HG02885 (cell line): ENCODE measurements at regions not wholly inside any gene's neighbourhood (a gene's known extent, or its start where the extent isn't known, plus 50 kb on each side); places are given as distances from the start of the nearest gene placed in this dataset.

Experiments used
- ATAC-seq: cut with Tn5 transposase; IDR thresholded peaks from one replicate; pipeline ENCODE4 v1.9.1; 2021; ENCODE audit warnings: mild to moderate bottlenecking; ENCODE audit not compliant: unreplicated experiment, poor library complexity

DNA sequence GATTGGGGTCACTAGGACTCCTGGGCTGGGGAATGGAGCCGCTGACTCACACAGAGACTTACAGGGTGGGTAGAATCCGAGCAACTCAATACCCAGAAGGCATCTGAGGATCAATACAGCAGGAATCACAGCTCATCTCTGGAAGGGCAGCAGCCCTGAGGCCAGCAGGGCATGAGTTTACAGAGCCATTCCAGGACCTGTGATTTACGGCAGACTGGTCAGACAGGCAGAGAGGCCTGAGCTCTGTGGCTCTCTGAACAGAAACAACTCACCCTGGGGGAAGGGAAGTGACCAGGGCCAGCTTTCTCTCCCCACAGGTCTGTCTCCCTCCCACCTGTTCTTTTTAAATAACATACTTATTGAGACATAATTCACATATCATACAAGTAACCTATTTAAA is 88.2 kb upstream of the CXCL12 start:
- ATAC-seq: no peak

DNA sequence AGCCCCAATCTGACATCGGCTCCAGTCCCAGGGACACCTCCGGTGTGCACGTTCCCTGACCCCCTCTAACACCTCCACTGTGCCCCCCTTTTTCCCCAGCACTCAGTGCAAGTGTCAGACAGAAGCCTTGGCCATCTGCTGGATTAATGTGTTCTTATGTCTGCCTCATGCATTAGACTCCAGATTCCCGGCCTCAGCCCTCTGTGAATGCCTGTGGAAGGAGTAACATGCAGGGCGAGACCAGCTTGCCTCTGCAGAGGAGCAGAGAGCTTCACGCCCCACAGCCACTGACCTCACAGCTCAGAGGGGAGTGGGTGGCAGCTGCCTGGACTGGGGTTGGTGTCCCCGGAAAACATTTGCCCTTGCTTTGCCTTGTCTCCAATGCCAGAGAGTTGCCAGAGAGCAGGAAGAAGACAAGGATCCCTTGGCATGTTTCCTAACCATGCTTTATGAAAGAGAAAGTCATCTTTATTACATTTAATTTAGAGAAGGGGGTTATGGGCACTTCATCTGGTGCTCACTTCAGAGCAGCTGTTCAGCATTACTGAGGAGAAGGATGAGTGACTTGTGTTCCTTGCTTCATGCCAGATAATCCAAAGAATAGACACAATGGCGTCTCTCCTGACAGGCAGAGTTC is 91.6 kb upstream of the CXCL12 start:
- no peak for ATAC-seq

- no peak for ATAC-seq
Measured at GRCh38 chr10:44477046-44477425, 92.1 kb upstream of the CXCL12 start.

GRCh38 chr10:44478040-44478439 is 93.1 kb upstream of the CXCL12 start:
- no peak for ATAC-seq

DNA sequence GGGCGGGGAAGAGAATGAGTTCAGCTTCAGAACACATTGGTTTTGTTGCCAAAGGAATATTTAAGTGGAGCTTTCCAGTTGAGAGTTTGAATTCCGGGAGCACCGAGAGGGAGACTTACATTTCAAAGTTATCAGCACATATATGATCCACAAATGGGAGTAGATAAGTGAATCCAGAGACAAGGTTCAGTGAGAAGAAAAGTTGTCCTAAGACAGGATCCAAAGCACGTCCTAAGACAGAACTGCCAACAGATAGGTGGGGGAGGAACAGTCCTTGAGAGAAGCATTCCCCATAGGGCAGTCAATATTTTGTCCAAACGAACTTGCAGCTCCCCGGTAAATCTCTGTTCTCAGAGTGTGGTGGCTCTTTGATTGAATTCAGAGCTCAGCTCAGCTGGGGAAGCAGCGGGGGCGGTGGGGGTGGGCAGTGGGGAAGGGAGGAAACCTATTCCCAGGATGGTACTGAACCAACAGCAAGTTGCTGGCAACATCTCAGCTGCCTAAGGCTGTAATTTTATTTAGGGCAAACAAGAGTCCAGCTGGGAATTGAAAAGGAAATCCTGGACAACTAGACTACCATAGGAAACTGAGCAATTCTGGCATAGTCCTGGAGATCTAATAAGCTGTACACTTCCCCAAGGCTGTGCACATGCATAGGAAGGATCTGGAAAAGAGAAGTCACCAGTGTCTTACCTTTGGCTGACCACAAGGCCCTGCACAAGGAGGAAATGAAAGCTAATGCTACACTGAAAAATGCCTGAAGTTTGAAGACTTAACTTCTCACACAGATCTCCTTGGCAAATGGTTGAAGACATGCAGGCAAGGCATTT is 94.2 kb upstream of the CXCL12 start:
- no peak for ATAC-seq

GRCh38 chr10:44492678-44493077 is 107.8 kb upstream of the CXCL12 start:
- no peak for ATAC-seq

DNA sequence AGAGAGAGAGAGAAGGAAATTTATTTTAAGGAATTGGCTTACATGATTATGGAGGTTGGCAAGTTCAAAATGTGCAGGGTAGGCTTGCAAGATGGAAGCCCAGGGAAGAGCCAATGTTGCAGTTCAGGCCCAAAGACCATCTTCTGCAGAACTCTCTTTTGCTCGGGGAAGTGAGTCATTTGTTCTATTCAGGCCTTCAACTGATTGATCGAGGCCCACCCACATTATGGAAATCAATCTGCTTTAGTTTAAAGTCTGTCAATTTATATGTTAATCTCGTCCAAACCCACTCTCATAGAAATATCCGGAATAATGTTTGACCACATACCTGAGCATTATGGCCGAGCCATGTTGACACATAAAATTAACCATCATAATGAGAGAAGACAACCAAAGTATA is 113.3 kb upstream of the CXCL12 start:
- no peak for ATAC-seq

DNA sequence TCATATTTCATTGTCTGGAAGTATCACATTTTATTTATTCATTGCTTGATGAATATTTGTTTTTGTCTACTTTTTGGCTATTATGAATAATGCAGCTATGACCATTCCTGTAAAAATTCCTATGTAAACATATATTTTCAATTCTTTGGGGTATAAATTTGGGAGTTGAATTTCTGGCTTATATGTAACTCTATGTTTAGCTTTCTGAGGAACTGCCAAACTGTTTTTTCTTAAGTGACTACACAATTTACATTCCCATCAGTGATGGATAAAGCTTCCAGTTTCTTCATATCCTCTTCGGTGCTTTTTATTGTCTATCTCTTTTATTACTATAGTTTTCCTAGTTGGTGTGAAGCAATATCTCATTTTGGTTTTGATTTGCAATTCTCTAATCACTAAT is 115.6 kb upstream of the CXCL12 start:
- no peak for ATAC-seq

DNA sequence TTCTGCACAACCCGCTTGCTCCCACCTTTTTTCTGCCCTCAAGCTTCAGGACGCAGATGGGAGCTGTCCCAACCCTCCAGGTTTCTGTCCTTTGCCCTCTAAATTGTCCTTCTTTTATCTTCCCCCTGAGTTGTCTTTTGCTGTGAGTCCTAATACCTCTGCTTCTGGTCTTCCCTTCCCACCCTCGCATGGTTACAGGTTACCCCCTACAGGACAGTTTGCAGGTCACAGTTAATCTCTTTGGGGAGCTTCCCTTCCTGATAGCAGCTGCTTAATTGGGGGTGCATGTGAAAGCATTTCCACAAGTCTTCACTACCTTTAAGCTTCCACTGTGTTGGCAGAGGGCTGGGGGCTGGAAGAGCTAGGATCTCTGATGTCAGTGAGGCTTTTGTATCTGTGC is 121.5 kb upstream of the CXCL12 start:
- no peak for ATAC-seq

- ATAC-seq: no peak
Measured at GRCh38 chr10:44510379-44511115, 125.7 kb upstream of the CXCL12 start.

DNA sequence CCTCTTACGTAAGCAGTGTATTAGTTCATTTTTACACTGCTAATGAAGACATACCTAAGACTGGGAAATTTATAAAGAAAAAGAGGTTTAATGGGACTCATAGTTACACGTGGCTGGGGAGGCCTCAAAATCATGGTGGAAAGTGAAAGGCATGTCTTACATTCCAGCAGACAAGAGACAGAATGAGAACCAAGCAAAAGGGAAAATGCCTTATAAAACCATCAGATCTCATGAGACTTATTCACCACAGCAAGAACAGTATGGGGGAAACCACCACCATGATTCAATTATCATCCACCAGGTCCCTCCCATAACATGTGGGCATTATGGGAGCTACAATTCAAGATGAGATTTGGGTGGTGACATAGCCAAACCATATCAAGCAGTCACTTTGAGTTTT is 126.3 kb upstream of the CXCL12 start:
- no peak for ATAC-seq

DNA sequence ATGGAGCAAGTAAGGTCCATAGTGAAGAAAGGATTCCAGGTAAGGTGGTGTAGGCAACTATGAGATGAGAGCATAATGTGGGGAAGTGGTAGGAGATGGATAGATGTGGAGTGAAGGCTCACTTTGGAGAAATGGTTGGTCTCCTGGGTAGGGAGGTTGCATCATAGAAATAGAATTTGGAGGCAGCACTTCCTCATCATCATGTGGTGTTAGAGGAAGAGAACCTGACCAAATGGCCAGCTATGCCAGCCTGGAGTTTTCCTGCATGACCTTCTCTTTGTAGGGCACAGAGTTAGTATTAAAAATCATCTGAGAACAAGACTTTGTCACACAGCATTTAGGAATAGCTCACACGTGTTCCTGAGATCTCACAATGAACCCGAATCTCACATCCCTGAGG is 126.7 kb upstream of the CXCL12 start:
- ATAC-seq: no peak

GRCh38 chr10:44512431-44513022 is 127.6 kb upstream of the CXCL12 start:
- no peak for ATAC-seq

DNA sequence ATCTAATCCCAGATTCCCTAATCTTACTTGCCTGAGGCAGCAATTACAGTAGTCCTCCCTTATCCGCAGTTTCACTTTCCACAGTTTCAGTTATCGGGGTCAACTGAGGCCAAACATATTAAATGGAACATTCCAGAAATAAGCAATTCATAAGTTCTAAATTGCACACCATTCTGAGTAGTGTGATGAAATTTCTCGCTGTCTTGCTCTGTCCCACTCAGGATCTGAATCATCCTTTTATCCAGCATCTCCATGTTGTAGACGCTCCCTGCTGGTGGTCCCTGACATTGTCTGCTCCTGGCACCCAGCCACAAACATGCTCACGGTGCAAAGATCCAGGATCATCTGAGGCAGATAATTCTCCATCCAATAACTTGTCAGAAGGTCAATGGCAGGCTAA is 128.7 kb upstream of the CXCL12 start:
- ATAC-seq: no peak

- ATAC-seq: no peak
Measured at GRCh38 chr10:44516891-44517290, 132.0 kb upstream of the CXCL12 start.

- ATAC-seq: peak; percentile 51
Measured at GRCh38 chr10:44517635-44518034, 132.7 kb upstream of the CXCL12 start.

- no peak for ATAC-seq
Measured at GRCh38 chr10:44519361-44519760, 134.5 kb upstream of the CXCL12 start.

- ATAC-seq: no peak
Measured at GRCh38 chr10:44520651-44521050, 135.8 kb upstream of the CXCL12 start.

DNA sequence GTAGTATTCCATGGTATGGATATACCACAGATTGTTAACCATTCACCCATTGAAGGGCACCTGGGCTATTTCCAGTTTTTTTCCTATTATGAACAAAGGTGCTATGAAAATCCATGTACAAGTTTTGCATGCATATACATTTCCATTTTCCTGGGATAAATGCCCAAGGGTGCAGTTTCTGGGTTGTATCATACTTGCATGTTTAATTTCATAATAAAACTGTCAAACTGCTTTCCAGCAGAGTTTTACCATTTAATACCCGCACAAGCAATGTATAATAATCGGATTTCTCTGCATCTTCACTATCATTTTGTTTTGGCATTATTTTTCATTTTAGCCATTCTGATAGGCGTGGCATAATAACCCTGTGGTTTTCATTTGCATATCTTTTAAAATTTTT is 154.3 kb upstream of the CXCL12 start:
- ATAC-seq: no peak

- no peak for ATAC-seq
Measured at GRCh38 chr10:44552726-44553125, 167.8 kb upstream of the CXCL12 start.

- ATAC-seq: no peak
Measured at GRCh38 chr10:44557596-44558191, 172.8 kb upstream of the CXCL12 start.
